H54 (cell line): ENCODE measurements at regions not wholly inside any gene's neighbourhood (a gene's known extent, or its start where the extent isn't known, plus 50 kb on each side); places are given as distances from the start of the nearest gene placed in this dataset.

Experiments used
- DNase-seq: peaks from one replicate; pipeline ENCODE4 v3.0.0; 2011; ENCODE audit warnings: low spot score, mixed read lengths; ENCODE audit not compliant: insufficient read length
- FAIRE-seq: peaks from 3 replicates; lab custom pipeline; 2011; peaks lifted over from hg19 to GRCh38; lab: Jason Lieb, UNC
- POLR2A ChIP-seq: IDR thresholded peaks from 2 replicates; pipeline ENCODE4 v1.6.1; 2011; ENCODE audit warnings: low read depth, mild to moderate bottlenecking, low read length

DNA sequence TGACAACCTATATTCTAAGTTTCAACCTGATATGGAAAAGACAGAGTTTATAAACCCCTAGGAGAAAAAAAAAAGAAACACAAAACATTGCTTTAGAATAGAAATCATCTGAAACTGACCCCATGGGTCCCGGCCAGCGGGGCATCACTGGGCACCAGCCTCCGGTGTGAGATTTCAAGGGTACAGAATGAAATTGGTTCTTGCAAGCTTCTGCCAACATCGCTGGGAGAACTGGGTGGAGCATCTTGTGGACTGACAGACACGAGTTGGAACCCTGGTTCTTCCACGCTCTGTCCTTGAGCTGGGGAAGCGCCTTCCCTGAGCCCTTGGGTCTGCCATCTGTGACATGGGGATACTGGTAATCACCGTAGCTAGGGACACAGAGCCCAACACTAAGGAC lies 173.6 kb downstream of the PHETA1 start:
- TF ChIP-seq POLR2A, result no peak
- FAIRE-seq (no peak), DNase-seq (no peak)

DNA sequence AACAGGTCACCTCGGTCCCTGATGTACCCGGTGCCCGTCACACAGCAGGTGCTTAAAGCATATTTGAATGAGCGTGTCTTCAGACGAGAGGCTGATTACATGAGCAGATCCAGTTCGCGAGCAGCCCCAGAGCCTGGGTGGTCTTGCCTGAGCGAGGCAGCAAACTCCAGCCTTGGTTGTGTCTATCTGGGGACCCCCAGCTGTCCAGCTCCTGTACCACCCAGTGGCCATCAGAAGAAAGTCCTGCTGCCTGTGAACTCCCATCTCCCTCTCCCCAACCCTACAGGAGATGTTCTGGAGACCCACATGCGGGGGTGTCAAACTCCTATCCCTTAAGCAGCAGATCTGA lies 174.2 kb downstream of the PHETA1 start:
- FAIRE-seq, result no peak
- TF ChIP-seq POLR2A, result no peak
- no peak for DNase-seq

GRCh38 chr12:111193977-111194702 lies 174.8 kb downstream of the PHETA1 start:
- FAIRE-seq (no peak), DNase-seq (no peak)
- no peak for TF ChIP-seq POLR2A

GRCh38 chr12:111193496-111193895 lies 175.4 kb downstream of the PHETA1 start:
- TF ChIP-seq POLR2A, result no peak
- DNase-seq (no peak), FAIRE-seq (no peak)

GRCh38 chr12:111193067-111193466 lies 175.8 kb downstream of the PHETA1 start:
- DNase-seq (no peak), FAIRE-seq (no peak)
- TF ChIP-seq POLR2A, result no peak

DNA sequence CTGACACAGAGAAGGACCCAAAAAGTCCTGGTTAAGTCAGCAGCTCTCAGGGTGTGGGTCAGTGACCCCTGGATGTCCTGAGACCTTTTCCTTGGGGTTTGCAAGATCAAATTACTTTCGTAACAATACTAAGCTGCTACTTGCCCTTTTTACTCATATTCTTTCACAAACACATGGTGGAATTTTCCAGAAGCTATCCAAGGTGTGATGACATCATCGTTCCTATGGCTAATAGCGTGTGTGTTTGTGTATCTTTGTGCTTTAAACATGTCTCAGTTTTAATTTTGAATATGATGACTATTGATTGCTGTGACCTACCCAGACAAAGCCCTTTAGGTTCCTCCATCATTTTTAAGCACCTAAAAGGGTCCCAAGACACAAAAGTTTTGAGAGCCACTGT lies 176.2 kb downstream of the PHETA1 start:
- no peak for DNase-seq
- no peak for FAIRE-seq
- no peak for TF ChIP-seq POLR2A

DNA sequence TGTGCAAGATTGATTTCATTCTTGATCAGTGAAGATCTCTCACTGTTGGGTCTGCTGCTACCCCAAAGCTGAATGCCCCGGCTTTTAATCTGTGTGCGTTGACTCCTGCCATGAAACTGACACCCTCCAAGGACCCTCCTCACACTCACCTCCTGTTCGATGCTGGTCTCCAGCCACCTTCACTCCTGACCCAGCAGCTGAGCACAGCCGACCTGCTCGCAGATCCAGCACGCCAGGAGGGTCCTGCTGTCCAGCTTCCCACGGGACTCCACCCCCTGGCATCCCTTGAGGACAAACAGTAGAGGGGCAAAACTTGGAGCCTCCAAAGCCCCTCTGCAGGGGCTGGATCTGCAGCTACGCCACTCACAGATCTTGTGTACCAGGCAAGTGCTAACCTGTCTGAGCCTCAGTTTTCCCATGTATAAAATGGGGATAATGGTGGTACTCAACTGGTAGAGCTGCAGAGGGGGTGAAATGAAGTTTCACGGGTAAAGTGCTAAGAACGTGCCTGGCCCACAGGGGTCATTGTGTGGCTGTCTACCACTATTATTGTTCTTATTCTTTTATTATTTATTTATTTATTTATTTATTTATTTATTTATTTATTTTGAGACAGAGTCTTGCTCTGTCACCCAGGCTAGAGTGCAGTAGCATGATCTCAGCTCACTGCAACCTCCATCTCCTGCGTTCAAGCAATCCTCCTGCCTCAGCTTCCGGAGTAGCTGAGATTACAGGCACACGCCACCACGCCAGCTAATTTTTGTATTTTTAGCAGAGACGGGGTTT lies 178.0 kb downstream of the PHETA1 start:
- no peak for DNase-seq
- no peak for TF ChIP-seq POLR2A
- FAIRE-seq, result no peak

GRCh38 chr12:111189792-111190191 lies 179.1 kb downstream of the PHETA1 start:
- FAIRE-seq, result no peak
- TF ChIP-seq POLR2A, result no peak
- DNase-seq, result no peak

DNA sequence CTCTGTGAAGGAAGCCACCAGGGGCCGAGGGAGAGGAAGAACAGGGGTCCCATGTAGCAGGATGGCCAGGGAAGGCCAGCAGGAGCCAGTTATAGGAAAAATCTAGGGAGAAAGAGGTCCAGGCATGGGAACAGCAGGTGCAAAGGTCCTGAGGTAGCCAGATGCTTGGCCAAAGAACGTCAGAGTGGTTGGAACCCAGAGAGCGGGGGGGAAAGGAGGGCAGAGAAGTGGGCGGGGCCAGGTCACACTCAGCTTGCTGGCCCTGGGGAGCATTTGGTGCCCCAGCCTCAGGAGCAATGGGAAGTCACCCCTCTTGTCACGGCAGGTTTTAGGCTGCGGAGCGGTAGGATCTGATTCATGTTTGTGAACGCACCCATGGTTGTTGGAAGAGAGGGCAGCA lies 180.5 kb downstream of the PHETA1 start:
- DNase-seq (no peak), FAIRE-seq (no peak)
- no peak for TF ChIP-seq POLR2A

- TF ChIP-seq POLR2A, result no peak
- DNase-seq (no peak), FAIRE-seq (no peak)
Observed at GRCh38 chr12:111186347-111186746, 182.5 kb downstream of the PHETA1 start.

DNA sequence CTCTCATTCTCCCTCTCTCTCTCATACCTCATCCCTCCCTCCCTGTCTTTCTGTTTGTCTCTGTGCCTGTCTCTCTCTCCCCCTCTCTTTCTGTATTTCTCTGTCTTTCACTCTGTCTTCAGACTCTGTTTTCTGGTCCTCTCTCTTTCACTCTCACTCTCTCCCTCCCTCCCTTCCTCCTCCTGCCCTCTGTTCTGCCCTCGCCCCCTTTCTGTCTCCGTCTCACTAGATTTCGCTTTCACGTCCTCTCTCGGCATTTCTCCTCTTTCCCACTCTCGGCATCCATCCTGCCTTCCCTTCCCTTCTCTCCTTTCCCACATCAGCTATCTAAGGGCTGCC lies 183.0 kb downstream of the PHETA1 start:
- DNase-seq (no peak), FAIRE-seq (no peak)
- TF ChIP-seq POLR2A, result no peak

DNA sequence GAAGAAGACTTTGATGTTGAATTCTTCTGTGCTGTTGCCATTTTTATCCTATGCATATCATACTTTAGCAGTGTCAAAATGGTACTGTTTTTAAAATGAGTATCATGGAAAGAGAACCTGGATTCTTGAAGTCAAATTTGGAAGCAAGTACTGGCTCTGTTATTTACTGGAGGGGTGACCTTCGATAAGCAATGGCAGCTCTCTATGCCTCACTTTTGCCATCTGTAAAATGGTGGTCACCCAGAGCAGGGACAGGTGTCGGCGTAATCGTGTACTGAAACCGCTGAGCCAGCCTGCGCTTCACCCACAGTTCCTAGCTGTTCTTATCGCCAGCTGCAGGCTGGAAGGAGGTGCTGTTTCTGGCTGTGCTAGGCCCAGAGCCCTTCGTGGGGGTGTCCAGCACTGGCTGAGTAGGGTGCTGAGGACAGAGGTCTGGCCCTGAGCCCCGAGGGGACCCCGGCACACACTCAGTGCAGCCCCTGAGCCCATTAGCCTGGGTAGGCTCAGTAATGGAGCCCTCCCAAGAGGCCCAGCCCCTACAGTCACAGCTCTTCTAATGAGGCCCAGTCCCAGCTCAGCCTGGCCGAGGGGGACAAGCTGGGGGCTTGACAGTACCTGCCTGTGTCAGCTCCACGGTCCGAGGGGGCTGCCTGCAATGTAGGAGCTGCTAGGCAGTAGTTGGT lies 183.5 kb downstream of the PHETA1 start:
- FAIRE-seq (no peak), DNase-seq (no peak)
- TF ChIP-seq POLR2A, result no peak

DNA sequence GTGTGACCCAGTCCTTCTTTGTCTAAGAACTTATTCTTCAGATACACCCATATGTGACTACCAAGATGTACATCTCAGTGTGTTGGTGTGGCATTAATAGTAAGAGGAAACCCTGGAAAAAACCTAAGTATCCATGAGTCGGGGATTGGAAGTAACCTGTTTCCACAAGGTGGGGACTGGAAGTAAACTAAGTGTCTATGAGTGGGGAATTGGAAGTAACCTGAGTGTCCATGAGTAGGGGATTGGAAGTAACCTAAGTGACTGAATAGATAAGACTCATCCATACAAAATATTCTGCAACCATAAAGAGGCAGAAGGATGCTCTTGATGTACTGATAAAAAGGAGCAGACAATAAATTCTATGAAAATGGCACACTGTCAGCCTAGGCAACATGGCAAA lies 184.7 kb downstream of the PHETA1 start:
- no peak for FAIRE-seq
- no peak for TF ChIP-seq POLR2A
- DNase-seq, result no peak

GRCh38 chr12:111183094-111183493 lies 185.8 kb downstream of the PHETA1 start:
- TF ChIP-seq POLR2A, result no peak
- FAIRE-seq, result no peak
- no peak for DNase-seq
